ENCODE measurements at regions not wholly inside any gene's neighbourhood (a gene's known extent, or its start where the extent isn't known, plus 50 kb on each side); places are given as distances from the start of the nearest gene placed in this dataset.

GRCh38 chr3:72565593-72565992 is 282.7 kb downstream of the SHQ1 start:
- TF ChIP-seq, protein P1, sequence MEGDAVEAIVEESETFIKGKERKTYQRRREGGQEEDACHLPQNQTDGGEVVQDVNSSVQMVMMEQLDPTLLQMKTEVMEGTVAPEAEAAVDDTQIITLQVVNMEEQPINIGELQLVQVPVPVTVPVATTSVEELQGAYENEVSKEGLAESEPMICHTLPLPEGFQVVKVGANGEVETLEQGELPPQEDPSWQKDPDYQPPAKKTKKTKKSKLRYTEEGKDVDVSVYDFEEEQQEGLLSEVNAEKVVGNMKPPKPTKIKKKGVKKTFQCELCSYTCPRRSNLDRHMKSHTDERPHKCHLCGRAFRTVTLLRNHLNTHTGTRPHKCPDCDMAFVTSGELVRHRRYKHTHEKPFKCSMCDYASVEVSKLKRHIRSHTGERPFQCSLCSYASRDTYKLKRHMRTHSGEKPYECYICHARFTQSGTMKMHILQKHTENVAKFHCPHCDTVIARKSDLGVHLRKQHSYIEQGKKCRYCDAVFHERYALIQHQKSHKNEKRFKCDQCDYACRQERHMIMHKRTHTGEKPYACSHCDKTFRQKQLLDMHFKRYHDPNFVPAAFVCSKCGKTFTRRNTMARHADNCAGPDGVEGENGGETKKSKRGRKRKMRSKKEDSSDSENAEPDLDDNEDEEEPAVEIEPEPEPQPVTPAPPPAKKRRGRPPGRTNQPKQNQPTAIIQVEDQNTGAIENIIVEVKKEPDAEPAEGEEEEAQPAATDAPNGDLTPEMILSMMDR (IDR thresholded peaks at IDR 0.05): no peak
- Mint-ChIP-seq H3K27ac (no peak overlapping the region), H3K4me1 (peaks cover 18% of the 10 kb centered on the region), H3K27me3 (ENCODE audit: low read depth, poor library complexity) (peaks cover 7% of the 10 kb centered on the region), H3K9me3 (peaks cover 15% of the 10 kb centered on the region), H3K4me3 (no peak overlapping the region), H3K36me3 (ENCODE audit: low read depth) (peaks cover 5% of the 10 kb centered on the region)
- no peak for DNase-seq

DNA sequence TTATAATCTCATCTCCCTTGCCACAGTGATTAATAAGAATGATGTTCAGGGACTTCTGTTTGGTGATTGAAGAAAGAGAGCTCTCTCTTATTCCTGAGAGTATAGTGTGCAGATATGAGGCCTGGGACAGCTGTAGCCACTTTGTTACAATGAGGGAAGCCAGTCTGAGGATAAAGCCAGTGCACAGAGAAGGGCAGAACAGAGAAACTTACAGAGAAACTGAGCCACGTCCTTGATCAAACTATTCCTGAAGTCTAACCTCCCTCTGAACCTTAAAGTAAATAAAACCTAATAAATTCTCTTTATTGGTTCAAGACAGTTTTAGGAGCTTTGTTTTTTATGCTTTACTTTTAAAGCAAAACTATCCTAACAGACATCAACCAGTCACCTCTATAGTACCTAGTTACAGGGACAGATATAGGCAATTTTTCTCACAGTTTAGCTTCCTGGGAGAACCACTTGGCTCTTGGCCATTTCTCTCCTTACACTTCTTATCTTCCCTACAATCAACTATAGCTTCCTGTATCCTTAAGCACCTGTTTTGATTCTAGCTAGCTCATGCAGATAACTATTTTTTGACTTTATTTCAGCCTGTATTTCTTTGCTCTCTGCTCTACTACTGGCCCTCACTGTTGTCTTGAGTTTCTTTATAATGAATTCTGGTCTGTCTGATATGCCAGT is 284.4 kb downstream of the SHQ1 start:
- peaks cover 4% of the 10 kb centered on the region for H3K27me3 Mint-ChIP-seq (ENCODE audit: low read depth, poor library complexity)
- no peak overlapping the region for H3K27ac Mint-ChIP-seq
- no peak overlapping the region for H3K4me3 Mint-ChIP-seq
- H3K36me3 Mint-ChIP-seq (ENCODE audit: low read depth): peaks cover 5% of the 10 kb centered on the region
- TF ChIP-seq, protein P1 (IDR thresholded peaks at IDR 0.05): no peak
- H3K9me3 Mint-ChIP-seq: peaks cover 15% of the 10 kb centered on the region
- DNase-seq: no peak
- H3K4me1 Mint-ChIP-seq: peaks cover 18% of the 10 kb centered on the region

DNA sequence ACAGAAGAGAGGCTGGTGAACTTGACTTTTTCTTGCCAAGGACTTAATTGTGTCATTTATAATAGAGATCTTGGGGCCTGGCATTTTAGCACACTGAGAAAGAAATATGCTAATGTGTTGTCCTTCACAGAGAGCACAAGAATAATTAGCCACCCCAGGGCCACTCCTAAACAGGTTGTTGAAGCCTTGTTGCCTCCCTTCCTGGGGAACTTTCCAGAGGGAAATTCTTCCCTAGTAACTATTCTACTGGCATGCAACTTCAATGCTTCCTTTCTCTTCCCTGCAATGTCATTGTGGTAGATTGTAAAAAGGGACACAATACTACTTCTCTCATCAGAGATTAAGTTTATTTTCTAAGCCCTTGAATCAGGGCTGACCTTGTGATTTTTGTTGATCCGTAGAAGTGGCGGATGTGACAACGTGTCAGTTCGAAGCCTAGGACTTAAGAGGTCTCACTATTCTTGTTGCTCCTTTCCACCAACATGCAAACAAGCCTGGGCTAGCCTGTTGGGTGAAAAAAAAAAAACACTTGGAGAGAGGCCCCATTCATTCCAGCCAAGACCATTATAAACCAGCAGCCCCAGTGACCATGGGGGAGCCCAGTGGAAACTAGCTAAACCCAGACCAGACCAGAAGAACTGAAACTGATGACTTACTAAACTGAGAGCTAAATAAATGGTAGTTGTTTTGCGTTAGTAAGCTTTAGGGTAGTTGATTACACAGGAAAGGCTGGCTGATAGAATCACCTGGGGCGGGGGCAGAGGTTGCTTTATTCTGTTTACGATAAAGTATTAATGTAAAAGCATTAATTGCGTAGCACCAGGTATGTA is 287.2 kb downstream of the SHQ1 start:
- DNase-seq: no peak
- Mint-ChIP-seq H3K27ac (no peak overlapping the region), H3K4me3 (no peak overlapping the region), H3K27me3 (ENCODE audit: low read depth, poor library complexity) (peaks cover 10% of the 10 kb centered on the region), H3K9me3 (peaks cover 37% of the 10 kb centered on the region), H3K36me3 (ENCODE audit: low read depth) (peaks cover 5% of the 10 kb centered on the region), H3K4me1 (peaks cover 7% of the 10 kb centered on the region)
- TF ChIP-seq, protein P1 (IDR thresholded peaks at IDR 0.05): no peak

DNA sequence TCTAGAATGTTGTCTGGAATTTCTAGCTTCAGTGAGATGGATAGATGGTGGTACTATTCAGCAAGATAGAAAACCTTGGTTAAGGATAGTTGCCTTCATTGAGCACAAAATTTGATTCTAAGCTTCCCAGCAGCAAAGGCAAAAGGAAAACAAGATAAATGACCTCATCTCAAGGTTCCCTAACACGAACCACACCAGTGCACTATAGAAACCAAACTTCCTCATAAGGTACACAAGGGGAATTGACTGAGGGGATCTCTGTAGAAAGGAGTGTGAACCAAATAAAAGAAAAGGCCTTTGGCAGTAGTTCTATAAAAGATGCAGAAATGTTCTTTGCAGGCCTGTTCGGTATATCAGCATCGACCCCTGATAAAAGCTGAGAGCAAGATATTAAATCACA is 288.9 kb downstream of the SHQ1 start:
- DNase-seq: no peak
- peaks cover 13% of the 10 kb centered on the region for H3K27me3 Mint-ChIP-seq (ENCODE audit: low read depth, poor library complexity)
- H3K9me3 Mint-ChIP-seq: peaks cover 47% of the 10 kb centered on the region
- no peak overlapping the region for H3K4me3 Mint-ChIP-seq
- peaks cover 5% of the 10 kb centered on the region for H3K36me3 Mint-ChIP-seq (ENCODE audit: low read depth)
- TF ChIP-seq, protein P1 (IDR thresholded peaks at IDR 0.05): no peak
- H3K4me1 Mint-ChIP-seq: peaks cover 7% of the 10 kb centered on the region
- no peak overlapping the region for H3K27ac Mint-ChIP-seq

- Mint-ChIP-seq H3K27me3 (ENCODE audit: low read depth, poor library complexity) (peaks cover 13% of the 10 kb centered on the region), H3K4me3 (no peak overlapping the region), H3K27ac (no peak overlapping the region), H3K4me1 (peaks cover 7% of the 10 kb centered on the region), H3K36me3 (ENCODE audit: low read depth) (peaks cover 5% of the 10 kb centered on the region), H3K9me3 (peaks cover 47% of the 10 kb centered on the region)
- TF ChIP-seq, protein P1 (IDR thresholded peaks at IDR 0.05): no peak
- no peak for DNase-seq
Measured at GRCh38 chr3:72558001-72558400, 290.2 kb downstream of the SHQ1 start.
